KMS-11 (cell line): ENCODE measurements at regions not wholly inside any gene's neighbourhood (a gene's known extent, or its start where the extent isn't known, plus 50 kb on each side); places are given as distances from the start of the nearest gene placed in this dataset.
"Not testable (repeated sequence)": the region's sequence is repeated elsewhere in the genome, so short reads cannot be mapped to it uniquely, and the experiment has no call there.

ENCODE experiments used
- H2AFZ ChIP-seq: fragments of 200-600 bp; sonication (generic); 2 replicates; pipeline ENCODE4 v1.6.1; 2016; ENCODE audit warnings: antibody characterized with exemption, mixed run types, low read depth
- H3K27ac ChIP-seq: fragments of 200-600 bp; sonication (generic); 2 replicates; pipeline ENCODE4 v1.6.1; 2016; ENCODE audit warnings: mild to moderate bottlenecking, mixed run types
- H3K27me3 ChIP-seq: fragments of 200-600 bp; sonication (generic); 2 replicates; pipeline ENCODE4 v1.6.1; 2017; ENCODE audit warnings: mild to moderate bottlenecking, low read depth, mixed run types, moderate library complexity; ENCODE audit not compliant: insufficient read depth
- H3K36me3 ChIP-seq: fragments of 200-600 bp; sonication (generic); 2 replicates; pipeline ENCODE4 v1.6.1; 2017; ENCODE audit warnings: mild to moderate bottlenecking, mixed run types; ENCODE audit not compliant: insufficient read depth
- H3K4me1 ChIP-seq: fragments of 200-600 bp; sonication (generic); 2 replicates; pipeline ENCODE4 v1.6.1; 2016; ENCODE audit warnings: mild to moderate bottlenecking, low read depth, mixed run types; ENCODE audit not compliant: poor library complexity, severe bottlenecking
- H3K4me2 ChIP-seq: fragments of 200-600 bp; sonication (generic); 2 replicates; pipeline ENCODE4 v1.7.0; 2016; ENCODE audit warnings: mild to moderate bottlenecking, mixed run types
- H3K4me3 ChIP-seq: fragments of 200-600 bp; sonication (generic); IDR thresholded peaks from 2 replicates; pipeline ENCODE4 v1.6.1; 2017; ENCODE audit warnings: low read depth, low read length, mixed read lengths; ENCODE audit not compliant: insufficient read depth
- H3K79me2 ChIP-seq: fragments of 200-600 bp; sonication (generic); 2 replicates; pipeline ENCODE4 v1.6.1; 2016; ENCODE audit warnings: low read depth, mixed run types; ENCODE audit not compliant: insufficient read depth
- H3K9ac ChIP-seq: fragments of 200-600 bp; sonication (generic); 2 replicates; pipeline ENCODE4 v1.6.1; 2016; ENCODE audit warnings: mild to moderate bottlenecking, mixed run types
- H4K20me1 ChIP-seq: fragments of 200-600 bp; sonication (generic); 2 replicates; pipeline ENCODE4 v1.6.1; 2016; ENCODE audit warnings: mild to moderate bottlenecking, mixed run types; ENCODE audit not compliant: insufficient read depth
- CTCF ChIP-seq: fragments of 200-600 bp; sonication (generic); conservative IDR thresholded peaks from 2 replicates; pipeline ENCODE4 v1.6.1; 2017; ENCODE audit warnings: low read depth, mild to moderate bottlenecking, antibody characterized with exemption, low read length, moderate library complexity, mixed read lengths

- Histone ChIP-seq H3K4me1 (no peaks in the 10 kb centered on the region), H3K4me3 (no peak overlapping the region), H3K79me2 (no peaks in the 10 kb centered on the region), H3K27me3 (no peaks in the 10 kb centered on the region), H3K4me2 (no peak overlapping the region), H3K9ac (no peak overlapping the region), H3K36me3 (no peaks in the 10 kb centered on the region), H3K27ac (no peak overlapping the region), H4K20me1 (no peaks in the 10 kb centered on the region), H2AFZ (no peak overlapping the region)
- TF ChIP-seq CTCF = no peak
Measured at GRCh38 chr3:66839508-66839907, 158.6 kb upstream of the KBTBD8 start.

GRCh38 chr3:66842761-66843464 lies 155.2 kb upstream of the KBTBD8 start:
- H3K4me1 ChIP-seq, H3K9ac ChIP-seq, H3K27me3 ChIP-seq, H3K79me2 ChIP-seq, H3K27ac ChIP-seq, H3K36me3 ChIP-seq, H3K4me3 ChIP-seq, H2AFZ ChIP-seq, H4K20me1 ChIP-seq, H3K4me2 ChIP-seq: not testable (repeated sequence)

- Histone ChIP-seq H3K4me2 (no peak overlapping the region), H3K79me2 (no peaks in the 10 kb centered on the region), H4K20me1 (no peaks in the 10 kb centered on the region), H3K27ac (no peak overlapping the region), H3K9ac (no peak overlapping the region), H3K4me3 (no peak overlapping the region), H3K4me1 (no peaks in the 10 kb centered on the region), H3K36me3 (no peaks in the 10 kb centered on the region), H3K27me3 (no peaks in the 10 kb centered on the region), H2AFZ (no peak overlapping the region)
- no peak for TF ChIP-seq CTCF
Measured at GRCh38 chr3:66851894-66852613, 146.1 kb upstream of the KBTBD8 start.

GRCh38 chr3:66854601-66855151 lies 143.4 kb upstream of the KBTBD8 start:
- Histone ChIP-seq H3K4me2 (no peak overlapping the region), H3K27ac (no peak overlapping the region), H3K4me1 (no peaks in the 10 kb centered on the region), H4K20me1 (no peaks in the 10 kb centered on the region), H2AFZ (no peak overlapping the region), H3K79me2 (no peaks in the 10 kb centered on the region), H3K36me3 (no peaks in the 10 kb centered on the region), H3K9ac (no peak overlapping the region), H3K4me3 (no peak overlapping the region), H3K27me3 (no peaks in the 10 kb centered on the region)
- TF ChIP-seq CTCF = no peak

GRCh38 chr3:66856533-66856932 lies 141.6 kb upstream of the KBTBD8 start:
- H3K4me1 ChIP-seq = no peaks in the 10 kb centered on the region
- H4K20me1 ChIP-seq = no peaks in the 10 kb centered on the region
- TF ChIP-seq CTCF = no peak
- no peak overlapping the region for H3K4me3 ChIP-seq
- H3K36me3 ChIP-seq = no peaks in the 10 kb centered on the region
- no peak overlapping the region for H2AFZ ChIP-seq
- no peaks in the 10 kb centered on the region for H3K27me3 ChIP-seq
- H3K79me2 ChIP-seq = no peaks in the 10 kb centered on the region
- H3K27ac ChIP-seq = no peak overlapping the region
- H3K9ac ChIP-seq = no peak overlapping the region
- no peak overlapping the region for H3K4me2 ChIP-seq
